WTC11 (cell line): ENCODE measurements at regions not wholly inside any gene's neighbourhood (a gene's known extent, or its start where the extent isn't known, plus 50 kb on each side); places are given as distances from the start of the nearest gene placed in this dataset.
"Not testable (repeated sequence)": the region's sequence is repeated elsewhere in the genome, so short reads cannot be mapped to it uniquely, and the experiment has no call there.

Source experiments
- ATF1 ChIP-seq: sonication (generic); formaldehyde crosslinking; IDR thresholded peaks from 2 replicates; pipeline ENCODE4 v1.8.1; 2023; ENCODE audit warnings: mild to moderate bottlenecking, moderate library complexity, missing genetic modification reagents
- SOX15 ChIP-seq: fragments of 250-450 bp; sonication (Bioruptor Pico); IDR thresholded peaks from 2 replicates; pipeline ENCODE4 v1.9.0; 2021; ENCODE audit warnings: mild to moderate bottlenecking
- TF ChIP-seq, protein P1 (sequence below): sonication (generic); formaldehyde crosslinking; IDR thresholded peaks from 2 replicates; pipeline ENCODE4 v1.8.0; 2023; ENCODE audit warnings: missing genetic modification reagents, mild to moderate bottlenecking, borderline replicate concordance
- TF ChIP-seq, protein P2 (sequence below): fragments of 200-600 bp; IDR thresholded peaks from 2 replicates; pipeline ENCODE4 v1.8.0; 2022; ENCODE audit warnings: antibody characterized with exemption

DNA sequence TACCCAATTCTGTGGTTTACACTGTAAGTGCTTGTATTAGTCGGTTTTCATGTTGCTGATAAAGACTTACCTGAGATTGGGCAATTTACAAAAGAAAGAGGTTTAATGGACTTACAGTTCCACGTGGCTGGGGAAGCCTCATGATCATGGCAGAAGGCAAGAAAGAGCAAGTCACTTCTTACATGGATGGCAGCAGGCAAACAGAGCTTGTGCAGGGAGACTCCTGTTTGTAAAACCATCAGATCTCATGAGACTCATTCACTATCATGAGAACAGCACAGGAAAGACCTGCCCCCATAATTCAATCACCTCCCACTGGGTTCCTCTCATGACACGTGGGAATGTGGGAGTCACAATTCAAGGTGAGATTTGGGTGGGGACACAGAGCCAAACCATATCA, 119.3 kb downstream of the BASP1 start:
- not testable (repeated sequence) for TF ChIP-seq ATF1, SOX15 (CRISPR knock-in tag)
- TF ChIP-seq, protein P1, sequence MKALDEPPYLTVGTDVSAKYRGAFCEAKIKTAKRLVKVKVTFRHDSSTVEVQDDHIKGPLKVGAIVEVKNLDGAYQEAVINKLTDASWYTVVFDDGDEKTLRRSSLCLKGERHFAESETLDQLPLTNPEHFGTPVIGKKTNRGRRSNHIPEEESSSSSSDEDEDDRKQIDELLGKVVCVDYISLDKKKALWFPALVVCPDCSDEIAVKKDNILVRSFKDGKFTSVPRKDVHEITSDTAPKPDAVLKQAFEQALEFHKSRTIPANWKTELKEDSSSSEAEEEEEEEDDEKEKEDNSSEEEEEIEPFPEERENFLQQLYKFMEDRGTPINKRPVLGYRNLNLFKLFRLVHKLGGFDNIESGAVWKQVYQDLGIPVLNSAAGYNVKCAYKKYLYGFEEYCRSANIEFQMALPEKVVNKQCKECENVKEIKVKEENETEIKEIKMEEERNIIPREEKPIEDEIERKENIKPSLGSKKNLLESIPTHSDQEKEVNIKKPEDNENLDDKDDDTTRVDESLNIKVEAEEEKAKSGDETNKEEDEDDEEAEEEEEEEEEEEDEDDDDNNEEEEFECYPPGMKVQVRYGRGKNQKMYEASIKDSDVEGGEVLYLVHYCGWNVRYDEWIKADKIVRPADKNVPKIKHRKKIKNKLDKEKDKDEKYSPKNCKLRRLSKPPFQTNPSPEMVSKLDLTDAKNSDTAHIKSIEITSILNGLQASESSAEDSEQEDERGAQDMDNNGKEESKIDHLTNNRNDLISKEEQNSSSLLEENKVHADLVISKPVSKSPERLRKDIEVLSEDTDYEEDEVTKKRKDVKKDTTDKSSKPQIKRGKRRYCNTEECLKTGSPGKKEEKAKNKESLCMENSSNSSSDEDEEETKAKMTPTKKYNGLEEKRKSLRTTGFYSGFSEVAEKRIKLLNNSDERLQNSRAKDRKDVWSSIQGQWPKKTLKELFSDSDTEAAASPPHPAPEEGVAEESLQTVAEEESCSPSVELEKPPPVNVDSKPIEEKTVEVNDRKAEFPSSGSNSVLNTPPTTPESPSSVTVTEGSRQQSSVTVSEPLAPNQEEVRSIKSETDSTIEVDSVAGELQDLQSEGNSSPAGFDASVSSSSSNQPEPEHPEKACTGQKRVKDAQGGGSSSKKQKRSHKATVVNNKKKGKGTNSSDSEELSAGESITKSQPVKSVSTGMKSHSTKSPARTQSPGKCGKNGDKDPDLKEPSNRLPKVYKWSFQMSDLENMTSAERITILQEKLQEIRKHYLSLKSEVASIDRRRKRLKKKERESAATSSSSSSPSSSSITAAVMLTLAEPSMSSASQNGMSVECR (CRISPR knock-in tag) = not testable (repeated sequence)
- TF ChIP-seq, protein P2, sequence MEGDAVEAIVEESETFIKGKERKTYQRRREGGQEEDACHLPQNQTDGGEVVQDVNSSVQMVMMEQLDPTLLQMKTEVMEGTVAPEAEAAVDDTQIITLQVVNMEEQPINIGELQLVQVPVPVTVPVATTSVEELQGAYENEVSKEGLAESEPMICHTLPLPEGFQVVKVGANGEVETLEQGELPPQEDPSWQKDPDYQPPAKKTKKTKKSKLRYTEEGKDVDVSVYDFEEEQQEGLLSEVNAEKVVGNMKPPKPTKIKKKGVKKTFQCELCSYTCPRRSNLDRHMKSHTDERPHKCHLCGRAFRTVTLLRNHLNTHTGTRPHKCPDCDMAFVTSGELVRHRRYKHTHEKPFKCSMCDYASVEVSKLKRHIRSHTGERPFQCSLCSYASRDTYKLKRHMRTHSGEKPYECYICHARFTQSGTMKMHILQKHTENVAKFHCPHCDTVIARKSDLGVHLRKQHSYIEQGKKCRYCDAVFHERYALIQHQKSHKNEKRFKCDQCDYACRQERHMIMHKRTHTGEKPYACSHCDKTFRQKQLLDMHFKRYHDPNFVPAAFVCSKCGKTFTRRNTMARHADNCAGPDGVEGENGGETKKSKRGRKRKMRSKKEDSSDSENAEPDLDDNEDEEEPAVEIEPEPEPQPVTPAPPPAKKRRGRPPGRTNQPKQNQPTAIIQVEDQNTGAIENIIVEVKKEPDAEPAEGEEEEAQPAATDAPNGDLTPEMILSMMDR = not testable (repeated sequence)
